Activated CD4-positive, alpha-beta memory T cell treated with anti-CD3 and anti-CD28 coated beads for 36 hours (primary cell): ENCODE measurements at regions not wholly inside any gene's neighbourhood (a gene's known extent, or its start where the extent isn't known, plus 50 kb on each side); places are given as distances from the start of the nearest gene placed in this dataset.

Experiments
- CTCF ChIA-PET: fragments of 350-600 bp; sonication (Branson Sonifier 250); formaldehyde crosslinking; loops from one replicate; lab custom pipeline; 2021; ENCODE audit warnings: antibody characterized with exemption, inconsistent platforms; lab: Charles Lee
- POLR2A ChIA-PET: fragments of 350-600 bp; sonication (Branson Sonifier 250); formaldehyde crosslinking; loops from one replicate; lab custom pipeline; 2021; ENCODE audit warnings: antibody characterized with exemption; lab: Charles Lee
- DNase-seq: peaks from one replicate; pipeline ENCODE4 v3.0.0-alpha.2; 2020
- H3K27ac Mint-ChIP-seq: one replicate; pipeline ENCODE4 v1.8.0; 2021; ENCODE audit warnings: mixed read lengths
- H3K27me3 Mint-ChIP-seq: one replicate; pipeline ENCODE4 v1.8.0; 2021; ENCODE audit warnings: mixed read lengths
- H3K36me3 Mint-ChIP-seq: one replicate; pipeline ENCODE4 v1.8.0; 2021; ENCODE audit warnings: mixed read lengths
- H3K4me1 Mint-ChIP-seq: one replicate; pipeline ENCODE4 v1.8.0; 2021; ENCODE audit warnings: low read depth, mixed read lengths
- H3K4me3 Mint-ChIP-seq: one replicate; pipeline ENCODE4 v1.8.0; 2021; ENCODE audit warnings: mild to moderate bottlenecking, mixed read lengths
- H3K9me3 Mint-ChIP-seq: one replicate; pipeline ENCODE4 v1.8.0; 2021; ENCODE audit warnings: mixed read lengths
- intact Hi-C: fragments of 100-400 bp; cut with micrococcal nuclease; formaldehyde crosslinking; loops from one replicate; pipeline ENCODE4 v1.15.1; 2023

GRCh38 chr2:174697255-174697654, 67.0 kb downstream of the CHRNA1 start:
- intact Hi-C loops = no loop called here
- H3K4me3 Mint-ChIP-seq = no peak overlapping the region
- H3K36me3 Mint-ChIP-seq = no peaks in the 10 kb centered on the region
- ChIA-PET POLR2A (interaction anchor here (0.6 to 1.6 kb wide), 3 partner anchors 62 to 308 kb away, joined by 3 to 4 read pairs (median 4); partner anchors contain the start of gene CHN1), CTCF (interaction anchor here (0.6 to 8.7 kb wide), 42 partner anchors 9 to 631 kb away, joined by 3 to 97 read pairs (median 4); partner anchors contain the start of gene CHN1)
- peak; percentile 78 for DNase-seq
- no peaks in the 10 kb centered on the region for H3K4me1 Mint-ChIP-seq
- H3K9me3 Mint-ChIP-seq = no peaks in the 10 kb centered on the region
- no peak overlapping the region for H3K27ac Mint-ChIP-seq
- no peaks in the 10 kb centered on the region for H3K27me3 Mint-ChIP-seq

- Mint-ChIP-seq H3K4me1 (no peaks in the 10 kb centered on the region), H3K36me3 (no peaks in the 10 kb centered on the region), H3K9me3 (no peaks in the 10 kb centered on the region), H3K4me3 (no peak overlapping the region), H3K27me3 (no peaks in the 10 kb centered on the region), H3K27ac (no peak overlapping the region)
- intact Hi-C loops = no loop called here
- CTCF ChIA-PET = interaction anchor here (0.8 to 8.7 kb wide), 9 partner anchors 7 to 230 kb away, joined by 3 to 79 read pairs (median 4); no protein-coding TSS in a partner anchor
- DNase-seq = no peak
- POLR2A ChIA-PET = no interaction called here
Observed at GRCh38 chr2:174694920-174695319, 69.4 kb downstream of the CHRNA1 start.

DNA sequence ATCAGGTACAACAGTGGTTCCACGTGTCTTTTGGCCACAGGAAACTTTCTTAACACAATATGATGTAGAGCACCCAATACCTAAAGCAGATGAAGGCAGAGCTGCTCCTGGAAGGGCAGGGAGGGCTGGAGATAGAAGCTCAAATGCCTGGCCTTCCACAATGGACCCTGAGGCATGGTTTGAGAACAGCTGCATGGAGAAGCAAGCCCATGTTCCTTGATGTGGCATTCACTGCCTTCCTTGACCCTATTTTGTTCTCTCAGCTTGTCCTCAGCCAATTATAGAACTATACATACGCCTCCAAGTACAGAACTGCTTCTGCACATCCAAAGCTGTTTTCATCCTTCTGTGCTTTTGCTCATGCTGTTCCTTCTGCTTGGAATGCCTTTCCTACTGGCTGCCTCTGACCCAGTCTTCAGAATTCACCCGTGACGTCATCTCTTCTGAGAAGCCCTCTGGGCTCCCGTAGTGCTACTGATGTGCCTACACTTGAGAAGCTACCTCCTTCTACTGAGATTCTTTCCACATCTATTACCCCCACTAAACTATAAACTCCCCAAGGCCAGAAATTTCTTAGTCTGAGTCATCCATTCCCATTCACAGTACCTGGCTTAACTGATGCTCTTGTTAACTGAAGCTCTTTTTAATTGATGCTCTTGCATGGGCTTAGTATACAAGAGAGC, 69.9 kb downstream of the CHRNA1 start:
- no peaks in the 10 kb centered on the region for H3K4me1 Mint-ChIP-seq
- DNase-seq = no peak
- ChIA-PET CTCF (interaction anchor here (1.1 to 8.7 kb wide), 4 partner anchors 88 to 229 kb away, joined by 3 to 65 read pairs (median 4); no protein-coding TSS in a partner anchor), POLR2A (no interaction called here)
- intact Hi-C loops = no loop called here
- no peak overlapping the region for H3K4me3 Mint-ChIP-seq
- H3K36me3 Mint-ChIP-seq = no peaks in the 10 kb centered on the region
- no peaks in the 10 kb centered on the region for H3K9me3 Mint-ChIP-seq
- no peaks in the 10 kb centered on the region for H3K27me3 Mint-ChIP-seq
- no peak overlapping the region for H3K27ac Mint-ChIP-seq

DNA sequence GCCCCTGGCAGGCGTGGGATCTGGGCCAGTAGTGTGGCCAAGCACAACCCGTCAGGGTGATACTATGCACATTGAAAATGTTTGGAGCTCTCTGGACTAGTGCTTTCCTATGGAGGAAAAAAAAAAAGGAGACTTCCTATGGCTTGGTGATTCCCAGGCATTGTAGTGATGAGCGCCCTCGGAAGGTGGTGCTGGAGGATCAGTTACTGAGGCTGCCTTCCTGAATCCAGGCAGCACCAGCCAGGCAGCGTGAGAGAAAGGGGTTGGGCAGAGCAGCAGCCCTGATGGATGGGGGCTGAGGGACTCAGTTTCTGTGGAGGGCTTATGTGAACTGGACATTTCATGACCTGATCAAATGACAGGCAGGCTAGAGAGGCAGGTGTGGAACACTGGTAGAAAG, 70.9 kb downstream of the CHRNA1 start:
- Mint-ChIP-seq H3K9me3 (no peaks in the 10 kb centered on the region), H3K4me3 (no peak overlapping the region), H3K36me3 (no peaks in the 10 kb centered on the region), H3K27ac (no peak overlapping the region), H3K4me1 (peaks cover 4% of the 10 kb centered on the region), H3K27me3 (no peaks in the 10 kb centered on the region)
- ChIA-PET CTCF (interaction anchor here (0.6 to 8.7 kb wide), 3 partner anchors 56 to 293 kb away, joined by 3 to 65 read pairs (median 6); no protein-coding TSS in a partner anchor), POLR2A (no interaction called here)
- intact Hi-C loops = no loop called here
- DNase-seq = no peak

DNA sequence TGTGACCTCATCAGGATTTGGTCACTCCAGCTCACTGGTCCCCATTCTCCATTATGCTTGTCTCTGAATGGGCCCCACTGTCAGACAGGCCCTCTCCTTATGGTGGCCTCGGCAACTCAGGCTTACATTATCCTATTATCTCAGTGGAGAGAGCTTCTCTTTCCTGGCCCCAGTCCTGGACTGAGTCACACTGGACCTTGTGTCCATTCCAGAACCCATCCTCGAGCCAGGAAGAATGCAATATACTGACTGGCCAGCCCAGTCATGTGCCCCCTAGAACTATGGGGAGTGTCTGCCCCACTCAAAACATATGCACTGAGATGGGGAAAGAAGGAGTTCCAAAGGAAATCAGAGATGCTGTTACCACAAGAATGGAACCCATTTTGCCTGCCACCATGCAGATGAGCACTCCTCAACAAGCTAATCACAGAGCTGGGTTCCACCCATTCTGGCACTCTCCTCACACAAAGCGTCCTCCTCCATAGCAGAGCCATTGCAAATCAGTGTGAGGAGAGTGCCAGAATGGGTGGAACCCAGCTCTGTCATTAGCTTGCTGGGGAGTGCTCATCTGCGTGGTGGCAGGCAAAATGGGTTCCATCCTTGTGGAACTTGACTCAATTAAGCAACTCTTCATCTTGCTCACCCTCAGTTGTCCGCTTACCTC, 71.9 kb downstream of the CHRNA1 start:
- H3K9me3 Mint-ChIP-seq = no peaks in the 10 kb centered on the region
- H3K4me1 Mint-ChIP-seq = peaks cover 9% of the 10 kb centered on the region
- POLR2A ChIA-PET = no interaction called here
- H3K4me3 Mint-ChIP-seq = no peak overlapping the region
- intact Hi-C loops = no loop called here
- CTCF ChIA-PET = interaction anchor here (0.7 kb wide), 2 partner anchors 57 to 114 kb away, joined by 3 to 6 read pairs; no protein-coding TSS in a partner anchor
- DNase-seq = no peak
- H3K27ac Mint-ChIP-seq = no peak overlapping the region
- H3K27me3 Mint-ChIP-seq = no peaks in the 10 kb centered on the region
- H3K36me3 Mint-ChIP-seq = no peaks in the 10 kb centered on the region

DNA sequence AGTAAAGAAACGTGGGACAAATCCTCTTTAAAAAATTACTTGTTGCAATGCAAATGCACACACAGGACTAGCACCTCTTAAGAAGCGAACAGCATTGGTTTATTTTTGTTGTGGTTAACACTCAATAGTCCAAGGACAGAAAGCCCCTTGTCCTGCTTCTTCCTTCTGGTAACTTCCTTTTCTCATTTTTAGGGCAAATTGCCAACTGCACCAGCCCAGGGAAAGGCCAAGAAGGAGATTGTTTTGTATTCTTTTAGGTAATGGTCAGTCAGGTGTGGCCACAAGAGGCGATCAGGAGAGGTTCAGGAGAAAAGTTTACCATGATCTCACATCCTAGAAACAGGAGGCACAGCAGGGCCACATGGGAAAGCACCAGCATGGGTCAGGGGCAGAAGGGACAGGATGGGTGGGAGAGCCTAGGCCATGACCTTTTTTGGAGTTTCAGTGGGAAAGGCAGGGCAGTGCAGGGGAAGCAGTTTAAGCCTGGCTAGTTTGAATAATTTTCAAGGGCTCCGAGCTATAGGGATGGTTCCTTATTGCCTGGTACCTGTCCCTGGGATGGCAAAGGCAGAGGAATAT, 73.0 kb downstream of the CHRNA1 start:
- no peaks in the 10 kb centered on the region for H3K27me3 Mint-ChIP-seq
- intact Hi-C loops = no loop called here
- no peak overlapping the region for H3K27ac Mint-ChIP-seq
- no peak for DNase-seq
- ChIA-PET CTCF (no interaction called here), POLR2A (no interaction called here)
- H3K4me1 Mint-ChIP-seq = peaks cover 15% of the 10 kb centered on the region
- H3K36me3 Mint-ChIP-seq = no peaks in the 10 kb centered on the region
- no peak overlapping the region for H3K4me3 Mint-ChIP-seq
- H3K9me3 Mint-ChIP-seq = no peaks in the 10 kb centered on the region

DNA sequence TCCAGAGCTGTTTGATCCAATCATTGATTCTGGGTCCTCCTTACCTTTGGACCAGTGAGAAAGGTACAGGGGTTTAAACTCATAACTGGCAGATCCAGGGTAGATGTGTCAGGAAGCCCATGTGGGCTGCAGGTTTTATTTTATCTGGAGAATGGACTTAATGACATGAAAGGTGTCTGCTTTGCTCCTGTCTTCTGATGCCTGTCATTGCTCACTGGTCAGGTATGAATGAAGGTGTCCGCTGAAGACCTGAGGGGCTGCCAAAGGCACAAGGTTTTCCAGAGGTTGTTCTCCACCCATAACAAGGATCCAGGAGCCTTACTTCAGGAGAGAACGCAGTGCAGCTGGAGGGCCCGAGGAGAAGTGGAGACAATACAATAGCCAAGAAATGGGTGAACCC, 74.2 kb downstream of the CHRNA1 start:
- Mint-ChIP-seq H3K27ac (no peak overlapping the region), H3K4me3 (no peak overlapping the region), H3K36me3 (no peaks in the 10 kb centered on the region), H3K27me3 (no peaks in the 10 kb centered on the region), H3K4me1 (peaks cover 21% of the 10 kb centered on the region), H3K9me3 (no peaks in the 10 kb centered on the region)
- DNase-seq = no peak
- CTCF ChIA-PET = interaction anchor here (2.7 to 5.8 kb wide), 5 partner anchors 8 to 228 kb away, joined by 9 to 116 read pairs (median 96); partner anchors contain the start of gene WIPF1
- intact Hi-C loops = no loop called here
- POLR2A ChIA-PET = no interaction called here

- Mint-ChIP-seq H3K27me3 (no peaks in the 10 kb centered on the region), H3K36me3 (no peaks in the 10 kb centered on the region), H3K4me3 (no peak overlapping the region), H3K4me1 (peaks cover 32% of the 10 kb centered on the region), H3K9me3 (no peaks in the 10 kb centered on the region), H3K27ac (no peak overlapping the region)
- ChIA-PET POLR2A (interaction anchor here (0.8 kb wide), 1 partner anchor 109 kb away, joined by 3 read pairs; no protein-coding TSS in a partner anchor), CTCF (interaction anchor here (0.6 to 5.8 kb wide), 38 partner anchors 8 to 464 kb away, joined by 3 to 116 read pairs (median 5); partner anchors contain the start of gene WIPF1)
- DNase-seq = no peak
- intact Hi-C loops = loop anchor here (1.0 kb wide), 3 partner anchors 83 to 226 kb away; no protein-coding TSS in a partner anchor
Observed at GRCh38 chr2:174688079-174688478, 76.2 kb downstream of the CHRNA1 start.

DNA sequence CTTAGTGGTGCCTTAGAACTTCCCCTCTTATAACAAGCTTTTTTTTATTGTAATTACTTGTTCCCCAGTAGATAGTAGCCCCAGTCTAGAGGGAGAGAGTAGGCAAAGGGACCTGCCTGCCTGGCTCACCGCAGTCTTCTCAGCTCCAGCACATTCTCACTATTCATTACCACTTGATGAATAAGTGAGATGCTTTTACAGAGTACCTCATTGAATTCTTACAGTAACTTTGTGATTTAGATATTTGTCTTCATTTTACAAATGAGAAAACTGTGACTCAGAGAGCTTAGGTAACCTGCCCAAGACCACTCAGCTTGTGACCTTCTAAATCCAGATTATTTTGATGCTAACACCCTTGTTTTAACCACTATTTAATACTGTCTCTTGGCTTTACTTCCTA, 77.8 kb downstream of the CHRNA1 start:
- POLR2A ChIA-PET = interaction anchor here (0.6 to 1.5 kb wide), 6 partner anchors 80 to 291 kb away, joined by 3 to 4 read pairs (median 3); partner anchors contain the start of genes SCRN3 and WIPF1
- H3K9me3 Mint-ChIP-seq = no peaks in the 10 kb centered on the region
- intact Hi-C loops = no loop called here

DNA sequence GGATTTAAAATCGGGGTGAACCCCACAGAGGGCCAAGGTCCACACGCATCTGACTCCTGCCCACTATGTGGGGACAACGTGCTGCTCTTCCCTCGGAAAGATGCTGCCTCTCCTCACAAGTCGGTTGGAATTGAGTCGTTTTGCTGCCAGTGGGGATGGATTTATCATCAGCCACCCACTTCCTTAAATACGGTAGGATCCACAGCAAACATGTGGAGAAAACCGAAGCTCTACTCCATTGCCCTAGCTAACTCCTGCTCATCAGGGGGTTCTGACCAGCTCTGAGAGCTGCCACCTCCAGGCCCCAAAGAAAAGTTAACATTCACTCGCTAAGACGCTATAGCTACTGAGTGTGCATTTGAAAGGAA, 80.9 kb downstream of the CHRNA1 start:
- peak overlapping the region; percentile 86 for H3K4me3 Mint-ChIP-seq
- no peaks in the 10 kb centered on the region for H3K9me3 Mint-ChIP-seq
- ChIA-PET CTCF (interaction anchor here (1.1 to 3.4 kb wide), 13 partner anchors 14 to 222 kb away, joined by 3 to 34 read pairs (median 5); no protein-coding TSS in a partner anchor), POLR2A (interaction anchor here (0.7 to 2.8 kb wide), 5 partner anchors 44 to 88 kb away, joined by 3 to 17 read pairs (median 8); no protein-coding TSS in a partner anchor)
- H3K27me3 Mint-ChIP-seq = no peaks in the 10 kb centered on the region
- H3K27ac Mint-ChIP-seq = peak overlapping the region; percentile 88
- no peaks in the 10 kb centered on the region for H3K36me3 Mint-ChIP-seq
- intact Hi-C loops = loop anchor here (1.0 kb wide), 3 partner anchors 49 to 105 kb away; no protein-coding TSS in a partner anchor
- peak; percentile 40 for DNase-seq
- H3K4me1 Mint-ChIP-seq = peaks cover 53% of the 10 kb centered on the region

More for the DNA sequence above, 77.8 kb downstream of the CHRNA1 start:
- H3K4me3 Mint-ChIP-seq = no peak overlapping the region
- H3K4me1 Mint-ChIP-seq = peaks cover 32% of the 10 kb centered on the region
- no peak overlapping the region for H3K27ac Mint-ChIP-seq
- H3K27me3 Mint-ChIP-seq = no peaks in the 10 kb centered on the region
- H3K36me3 Mint-ChIP-seq = no peaks in the 10 kb centered on the region
- CTCF ChIA-PET = interaction anchor here (0.9 to 5.8 kb wide), 17 partner anchors 9 to 225 kb away, joined by 3 to 116 read pairs (median 19); partner anchors contain the start of gene WIPF1
- no peak for DNase-seq

DNA sequence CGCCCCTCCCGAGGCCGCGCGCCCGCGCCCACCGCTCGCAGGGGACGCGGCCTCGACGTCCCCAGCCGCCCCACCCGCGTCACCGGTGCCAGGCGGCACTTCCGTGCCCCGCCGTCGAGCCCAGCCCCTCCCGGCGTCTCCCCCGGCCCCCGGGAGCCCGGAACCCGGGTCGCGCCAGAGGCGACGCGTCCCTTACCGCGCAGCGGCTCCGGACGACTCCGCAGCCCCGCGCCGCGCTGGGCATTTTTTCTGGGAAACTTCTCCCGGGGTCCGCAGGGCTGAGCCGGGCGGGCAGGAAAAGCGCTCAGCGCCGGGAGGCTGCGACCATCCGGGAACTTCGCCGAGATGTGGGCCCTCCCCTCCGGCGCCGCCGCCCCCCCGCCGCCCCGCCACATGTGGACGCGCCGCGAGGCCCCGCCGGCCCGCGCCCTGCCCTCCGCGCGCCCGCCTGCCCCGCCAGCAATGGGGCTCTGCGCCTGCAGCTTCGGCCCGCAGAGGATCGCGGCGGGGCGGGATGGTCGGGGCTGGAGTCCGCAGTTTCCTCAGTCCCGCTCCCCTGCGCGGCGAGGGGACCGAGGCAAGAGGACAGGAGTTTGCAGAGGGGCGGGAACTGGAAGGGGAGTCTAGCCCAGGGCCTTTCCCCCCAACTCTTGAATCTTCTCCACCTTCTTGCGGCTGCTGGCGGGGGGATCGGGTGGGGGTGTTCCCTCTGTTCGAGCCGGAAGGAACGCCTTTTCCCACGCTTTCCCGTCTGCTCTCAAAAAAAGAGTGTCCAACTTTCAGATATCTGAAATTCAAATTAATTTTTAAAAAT, 81.5 kb downstream of the CHRNA1 start:
- intact Hi-C loops = loop anchor here (1.0 kb wide), 3 partner anchors 48 to 104 kb away; no protein-coding TSS in a partner anchor
- POLR2A ChIA-PET = interaction anchor here (1.1 to 2.8 kb wide), 5 partner anchors 43 to 87 kb away, joined by 3 to 17 read pairs (median 8); partner anchors contain the start of gene WIPF1
- peak overlapping the region; percentile 86 for H3K4me3 Mint-ChIP-seq
- no peaks in the 10 kb centered on the region for H3K27me3 Mint-ChIP-seq
- peak; percentile 62 for DNase-seq
- peaks cover 54% of the 10 kb centered on the region for H3K4me1 Mint-ChIP-seq
- peak overlapping the region; percentile 88 for H3K27ac Mint-ChIP-seq
- CTCF ChIA-PET = interaction anchor here (1.1 to 3.4 kb wide), 16 partner anchors 14 to 222 kb away, joined by 3 to 34 read pairs (median 6); no protein-coding TSS in a partner anchor
- H3K36me3 Mint-ChIP-seq = no peaks in the 10 kb centered on the region
- no peaks in the 10 kb centered on the region for H3K9me3 Mint-ChIP-seq
